OCI-LY1 (cell line): ENCODE measurements at regions not wholly inside any gene's neighbourhood (a gene's known extent, or its start where the extent isn't known, plus 50 kb on each side); places are given as distances from the start of the nearest gene placed in this dataset.
"Not testable (repeated sequence)": the region's sequence is repeated elsewhere in the genome, so short reads cannot be mapped to it uniquely, and the experiment has no call there.

Source experiments
- CTCF ChIP-seq: fragments of 200-600 bp; sonication (generic), shearing (Covaris generic); IDR thresholded peaks from 2 replicates; pipeline ENCODE4 v1.5.1; 2017; ENCODE audit warnings: mild to moderate bottlenecking, antibody characterized with exemption, low read length, moderate library complexity, mixed read lengths
- EZH2 ChIP-seq: fragments of 200-600 bp; sonication (generic), shearing (Covaris generic); IDR thresholded peaks from 2 replicates; pipeline ENCODE4 v1.8.0; 2017; ENCODE audit warnings: borderline replicate concordance, mixed run types, mild to moderate bottlenecking, antibody characterized with exemption, low read length, moderate library complexity, mixed read lengths

- not testable (repeated sequence) for TF ChIP-seq CTCF, EZH2
These were observed 59.5 kb upstream of the RPRM start for GRCh38 chr2:153538102-153538501.
